ENCODE measurements at regions not wholly inside any gene's neighbourhood (a gene's known extent, or its start where the extent isn't known, plus 50 kb on each side); places are given as distances from the start of the nearest gene placed in this dataset.

DNA sequence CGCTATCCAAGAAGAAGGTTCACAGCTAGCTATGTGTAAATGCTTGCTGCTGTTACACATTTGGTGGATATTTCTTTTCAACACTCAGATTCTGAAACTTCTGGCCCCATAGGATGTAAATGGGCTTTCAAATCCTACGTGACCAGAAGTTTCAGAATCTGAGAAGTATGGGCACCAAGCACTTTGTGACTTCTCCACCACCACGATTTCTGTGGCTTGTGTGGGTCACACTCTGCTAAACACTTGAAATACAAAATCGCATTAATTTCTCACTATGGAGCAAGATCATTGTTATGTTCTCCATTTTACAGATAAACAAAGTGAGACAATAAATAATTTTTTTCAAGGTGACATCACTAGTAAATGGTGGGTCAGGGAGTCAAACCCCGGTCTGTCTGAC, 259.4 kb upstream of the JADE1 start:
- H3K9me3 ChIP-seq (ENCODE audit: control extremely low read depth in 1 of 3, control insufficient read depth in 2 of 3, insufficient read depth in 1 of 3, low read length in 2 of 3), result no peaks in the 10 kb centered on the region
- TF ChIP-seq EZH2 (IDR thresholded peaks at IDR 0.05; ENCODE audit: borderline replicate concordance, insufficient read depth, low read depth, low read length, poor library complexity, severe bottlenecking), result no peak
- TF ChIP-seq, protein P1, sequence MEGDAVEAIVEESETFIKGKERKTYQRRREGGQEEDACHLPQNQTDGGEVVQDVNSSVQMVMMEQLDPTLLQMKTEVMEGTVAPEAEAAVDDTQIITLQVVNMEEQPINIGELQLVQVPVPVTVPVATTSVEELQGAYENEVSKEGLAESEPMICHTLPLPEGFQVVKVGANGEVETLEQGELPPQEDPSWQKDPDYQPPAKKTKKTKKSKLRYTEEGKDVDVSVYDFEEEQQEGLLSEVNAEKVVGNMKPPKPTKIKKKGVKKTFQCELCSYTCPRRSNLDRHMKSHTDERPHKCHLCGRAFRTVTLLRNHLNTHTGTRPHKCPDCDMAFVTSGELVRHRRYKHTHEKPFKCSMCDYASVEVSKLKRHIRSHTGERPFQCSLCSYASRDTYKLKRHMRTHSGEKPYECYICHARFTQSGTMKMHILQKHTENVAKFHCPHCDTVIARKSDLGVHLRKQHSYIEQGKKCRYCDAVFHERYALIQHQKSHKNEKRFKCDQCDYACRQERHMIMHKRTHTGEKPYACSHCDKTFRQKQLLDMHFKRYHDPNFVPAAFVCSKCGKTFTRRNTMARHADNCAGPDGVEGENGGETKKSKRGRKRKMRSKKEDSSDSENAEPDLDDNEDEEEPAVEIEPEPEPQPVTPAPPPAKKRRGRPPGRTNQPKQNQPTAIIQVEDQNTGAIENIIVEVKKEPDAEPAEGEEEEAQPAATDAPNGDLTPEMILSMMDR (IDR thresholded peaks at IDR 0.05), result no peak
- no peak overlapping the region for H3K9ac ChIP-seq (ENCODE audit: low read length)
- no peak for ATAC-seq (ENCODE audit: low read depth)
- H3K4me3 ChIP-seq (ENCODE audit: control extremely low read depth in 1 of 5, extremely low read depth in 1 of 5, insufficient read depth in 1 of 5, low read depth in 2 of 5, low read length in 4 of 5), result no peak overlapping the region
- peaks cover 41% of the 10 kb centered on the region for H3K27me3 Mint-ChIP-seq
- H3K4me3 Mint-ChIP-seq, result no peak overlapping the region
- H3K9me3 Mint-ChIP-seq (ENCODE audit: insufficient read depth), result no peaks in the 10 kb centered on the region
- peaks cover 15% of the 10 kb centered on the region for H3K4me1 Mint-ChIP-seq
- no peaks in the 10 kb centered on the region for H3K36me3 ChIP-seq (replicated peaks in 1 of 2; ENCODE audit: control extremely low read depth in 1 of 2, control insufficient read depth in 1 of 2, extremely low read depth in 1 of 2, insufficient read depth in 2 of 2, low read length in 1 of 2)
- WGBS (ENCODE audit: insufficient coverage), result 70% methylated on average over 2 of the region's 5 CpGs
- H3K27me3 ChIP-seq (replicated peaks in 1 of 4; ENCODE audit: control extremely low read depth in 1 of 4, control insufficient read depth in 3 of 4, insufficient read depth in 4 of 4, low read length in 3 of 4), result peaks cover 0 to 11% (median 4%) of the 10 kb centered on the region in 4 experiments
- ChIA-PET POLR2A (no interaction called here), CTCF (no interaction called here)
- H4K20me1 ChIP-seq (ENCODE audit: control insufficient read depth, insufficient read depth, low read length, poor library complexity, severe bottlenecking), result no peaks in the 10 kb centered on the region
- intact Hi-C loops (cut with micrococcal nuclease), result no loop called here
- H2AFZ ChIP-seq (ENCODE audit: insufficient read depth, low read depth, low read length, poor library complexity, severe bottlenecking), result no peak overlapping the region
- H3K27ac Mint-ChIP-seq, result no peak overlapping the region
- no peaks in the 10 kb centered on the region for H3K79me2 ChIP-seq (ENCODE audit: control insufficient read depth, insufficient read depth, low read length)
- H3K4me1 ChIP-seq (ENCODE audit: control insufficient read depth in 2 of 2, insufficient read depth in 2 of 2, low read length in 2 of 2), result peaks cover 6 to 8% of the 10 kb centered on the region in 2 donors
- no peak overlapping the region for H3K4me2 ChIP-seq (replicated peaks; ENCODE audit: low read depth, low read length, poor library complexity, severe bottlenecking)
- no peak for DNase-seq
- no peak overlapping the region for H3K27ac ChIP-seq (ENCODE audit: low read length in 2 of 2)

DNA sequence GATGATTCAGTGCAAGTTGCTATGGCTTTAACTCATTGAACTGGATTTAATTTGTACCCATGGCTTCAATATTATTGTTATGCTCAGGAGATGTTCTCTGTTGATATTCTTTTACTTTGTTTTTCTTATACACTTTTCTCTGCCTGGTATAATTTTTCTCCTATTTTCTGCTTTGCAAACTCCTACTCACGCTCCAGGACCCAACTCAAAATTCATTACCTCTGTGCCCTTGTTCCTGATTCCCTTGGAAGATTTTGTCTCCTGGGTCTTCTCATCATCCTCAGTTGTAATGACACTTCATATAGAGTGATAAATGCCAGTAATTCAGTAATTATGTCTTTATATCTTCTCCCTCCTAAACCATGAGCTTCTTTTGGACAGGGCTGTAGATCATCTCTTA, 259.9 kb upstream of the JADE1 start:
- Histone ChIP-seq H3K79me2 (ENCODE audit: control insufficient read depth, insufficient read depth, low read length) (no peaks in the 10 kb centered on the region), H4K20me1 (ENCODE audit: control insufficient read depth, insufficient read depth, low read length, poor library complexity, severe bottlenecking) (no peaks in the 10 kb centered on the region), H3K27me3 (replicated peaks in 1 of 4; ENCODE audit: control extremely low read depth in 1 of 4, control insufficient read depth in 3 of 4, insufficient read depth in 4 of 4, low read length in 3 of 4) (peaks cover 0 to 11% (median 4%) of the 10 kb centered on the region in 4 experiments), H3K27ac (ENCODE audit: low read length in 2 of 2) (no peak overlapping the region), H3K9me3 (ENCODE audit: control extremely low read depth in 1 of 3, control insufficient read depth in 2 of 3, insufficient read depth in 1 of 3, low read length in 2 of 3) (no peaks in the 10 kb centered on the region), H3K9ac (ENCODE audit: low read length) (no peak overlapping the region), H3K36me3 (replicated peaks in 1 of 2; ENCODE audit: control extremely low read depth in 1 of 2, control insufficient read depth in 1 of 2, extremely low read depth in 1 of 2, insufficient read depth in 2 of 2, low read length in 1 of 2) (no peaks in the 10 kb centered on the region), H3K4me1 (ENCODE audit: control insufficient read depth in 2 of 2, insufficient read depth in 2 of 2, low read length in 2 of 2) (peaks cover 6 to 8% of the 10 kb centered on the region in 2 donors), H3K4me2 (replicated peaks; ENCODE audit: low read depth, low read length, poor library complexity, severe bottlenecking) (no peak overlapping the region), H2AFZ (ENCODE audit: insufficient read depth, low read depth, low read length, poor library complexity, severe bottlenecking) (no peak overlapping the region), H3K4me3 (ENCODE audit: control extremely low read depth in 1 of 5, extremely low read depth in 1 of 5, insufficient read depth in 1 of 5, low read depth in 2 of 5, low read length in 4 of 5) (no peak overlapping the region)
- Mint-ChIP-seq H3K4me1 (peaks cover 15% of the 10 kb centered on the region), H3K27ac (no peak overlapping the region), H3K4me3 (no peak overlapping the region), H3K27me3 (peaks cover 39% of the 10 kb centered on the region), H3K9me3 (ENCODE audit: insufficient read depth) (no peaks in the 10 kb centered on the region)
- no peak for ATAC-seq (ENCODE audit: low read depth)
- ChIA-PET CTCF (no interaction called here), POLR2A (no interaction called here)
- WGBS (ENCODE audit: insufficient coverage), result no CpG with 5 or more reads among the region's 1 CpG
- intact Hi-C loops (cut with micrococcal nuclease), result no loop called here
- no peak for TF ChIP-seq EZH2 (IDR thresholded peaks at IDR 0.05; ENCODE audit: borderline replicate concordance, insufficient read depth, low read depth, low read length, poor library complexity, severe bottlenecking)
- TF ChIP-seq, protein P1 (IDR thresholded peaks at IDR 0.05), result no peak
- no peak for DNase-seq
